ENCODE measurements at regions not wholly inside any gene's neighbourhood (a gene's known extent, or its start where the extent isn't known, plus 50 kb on each side); places are given as distances from the start of the nearest gene placed in this dataset.

GRCh38 chrX:21126661-21127060, 247.6 kb upstream of the CNKSR2 start:
- no peaks in the 10 kb centered on the region for H3K4me1 Mint-ChIP-seq
- no peak for ATAC-seq
- no peaks in the 10 kb centered on the region for H3K36me3 Mint-ChIP-seq
- H3K27ac Mint-ChIP-seq: no peak overlapping the region
- no peak overlapping the region for H3K4me3 Mint-ChIP-seq
- DNase-seq: no peak
- H3K27me3 Mint-ChIP-seq: peaks cover 0 to 7% (median 0%) of the 10 kb centered on the region in 5 donors
- POLR2A ChIA-PET: no interaction called here
- H3K9me3 Mint-ChIP-seq: peaks cover 0 to 7% (median 0%) of the 10 kb centered on the region in 9 donors

DNA sequence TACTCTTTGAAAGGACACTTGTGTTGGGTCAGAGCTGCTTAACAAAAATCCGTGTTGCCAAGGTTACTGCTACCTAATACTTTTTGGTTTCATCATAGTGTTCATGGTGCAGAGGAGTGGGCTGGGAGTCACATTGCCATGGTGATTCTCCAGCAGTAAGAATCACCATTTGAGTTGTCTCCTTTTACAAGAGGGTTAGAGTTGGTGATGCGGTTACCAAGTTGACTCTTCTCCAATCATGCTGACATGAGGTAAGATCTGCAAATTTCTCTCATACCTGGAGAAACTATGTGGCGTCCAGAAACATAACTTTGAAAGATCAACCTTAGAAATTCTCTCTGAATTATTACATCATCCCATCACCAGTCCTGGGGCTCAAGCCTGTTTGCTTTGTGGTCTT, 242.9 kb upstream of the CNKSR2 start:
- POLR2A ChIA-PET: no interaction called here
- DNase-seq: no peak
- no peak for ATAC-seq
- H3K4me3 Mint-ChIP-seq: no peak overlapping the region
- peaks cover 0 to 16% (median 0%) of the 10 kb centered on the region in 9 donors for H3K9me3 Mint-ChIP-seq
- no peaks in the 10 kb centered on the region for H3K36me3 Mint-ChIP-seq
- peaks cover 0 to 7% (median 0%) of the 10 kb centered on the region in 5 donors for H3K27me3 Mint-ChIP-seq
- no peak overlapping the region for H3K27ac Mint-ChIP-seq
- H3K4me1 Mint-ChIP-seq: no peaks in the 10 kb centered on the region

GRCh38 chrX:21131786-21132185, 242.4 kb upstream of the CNKSR2 start:
- POLR2A ChIA-PET: no interaction called here
- ATAC-seq: no peak
- no peaks in the 10 kb centered on the region for H3K4me1 Mint-ChIP-seq
- no peak overlapping the region for H3K27ac Mint-ChIP-seq
- DNase-seq: no peak
- peaks cover 0 to 16% (median 0%) of the 10 kb centered on the region in 9 donors for H3K9me3 Mint-ChIP-seq
- no peaks in the 10 kb centered on the region for H3K36me3 Mint-ChIP-seq
- no peak overlapping the region for H3K4me3 Mint-ChIP-seq
- peaks cover 0 to 7% (median 0%) of the 10 kb centered on the region in 5 donors for H3K27me3 Mint-ChIP-seq

DNA sequence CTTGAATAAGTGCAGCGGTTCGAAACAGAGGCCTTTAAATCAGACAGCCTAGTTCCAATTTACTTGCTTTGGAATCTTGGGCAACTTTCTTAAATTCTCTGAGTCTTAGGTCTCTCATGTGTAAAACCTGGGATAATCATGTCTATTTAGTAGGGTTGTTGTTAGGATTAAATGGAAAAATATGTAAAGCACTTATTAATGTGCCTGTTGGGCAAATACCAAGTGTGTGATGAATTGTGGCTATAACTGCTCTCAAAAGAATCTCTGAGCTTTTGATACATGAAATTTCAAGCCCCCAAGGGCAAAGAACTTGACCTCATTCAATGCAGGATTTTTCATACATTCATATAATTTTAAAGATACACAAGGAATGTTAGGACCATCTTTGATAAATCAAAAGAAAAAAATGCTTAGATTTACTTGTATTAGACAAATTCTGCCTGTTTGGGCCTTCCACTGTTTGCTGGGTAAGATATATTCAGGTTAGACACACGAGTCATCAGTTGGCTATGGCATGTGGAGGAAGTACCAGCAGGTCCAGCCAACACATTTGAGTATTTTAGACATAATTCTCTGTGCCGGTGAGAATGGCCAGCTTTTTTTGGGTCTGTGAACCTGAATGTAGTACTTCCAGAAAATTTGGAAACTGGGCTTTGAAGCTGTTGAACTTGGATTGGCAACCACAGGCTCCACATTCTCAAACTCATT, 241.4 kb upstream of the CNKSR2 start:
- DNase-seq (no peak), ATAC-seq (no peak)
- no peaks in the 10 kb centered on the region for H3K4me1 Mint-ChIP-seq
- no peak overlapping the region for H3K4me3 Mint-ChIP-seq
- H3K27me3 Mint-ChIP-seq: peaks cover 0 to 7% (median 0%) of the 10 kb centered on the region in 5 donors
- peaks cover 0 to 16% (median 0%) of the 10 kb centered on the region in 9 donors for H3K9me3 Mint-ChIP-seq
- POLR2A ChIA-PET: no interaction called here
- no peaks in the 10 kb centered on the region for H3K36me3 Mint-ChIP-seq
- no peak overlapping the region for H3K27ac Mint-ChIP-seq

- H3K9me3 Mint-ChIP-seq: peaks cover 0 to 1% (median 0%) of the 10 kb centered on the region in 9 donors
- H3K27me3 Mint-ChIP-seq: peaks cover 0 to 5% (median 0%) of the 10 kb centered on the region in 5 donors
- POLR2A ChIA-PET: no interaction called here
- DNase-seq (no peak), ATAC-seq (no peak)
- no peaks in the 10 kb centered on the region for H3K36me3 Mint-ChIP-seq
- H3K4me1 Mint-ChIP-seq: no peaks in the 10 kb centered on the region
- H3K27ac Mint-ChIP-seq: no peak overlapping the region
- H3K4me3 Mint-ChIP-seq: no peak overlapping the region
These were observed 224.0 kb upstream of the CNKSR2 start for GRCh38 chrX:21150208-21150607.

- Mint-ChIP-seq H3K4me3 (no peak overlapping the region), H3K36me3 (no peaks in the 10 kb centered on the region), H3K4me1 (no peaks in the 10 kb centered on the region), H3K27ac (no peak overlapping the region), H3K27me3 (peaks cover 0 to 7% (median 0%) of the 10 kb centered on the region in 5 donors), H3K9me3 (peaks cover 0 to 1% (median 0%) of the 10 kb centered on the region in 9 donors)
- POLR2A ChIA-PET: no interaction called here
- no peak for ATAC-seq
- no peak for DNase-seq
These were observed 223.2 kb upstream of the CNKSR2 start for GRCh38 chrX:21151051-21151450.

DNA sequence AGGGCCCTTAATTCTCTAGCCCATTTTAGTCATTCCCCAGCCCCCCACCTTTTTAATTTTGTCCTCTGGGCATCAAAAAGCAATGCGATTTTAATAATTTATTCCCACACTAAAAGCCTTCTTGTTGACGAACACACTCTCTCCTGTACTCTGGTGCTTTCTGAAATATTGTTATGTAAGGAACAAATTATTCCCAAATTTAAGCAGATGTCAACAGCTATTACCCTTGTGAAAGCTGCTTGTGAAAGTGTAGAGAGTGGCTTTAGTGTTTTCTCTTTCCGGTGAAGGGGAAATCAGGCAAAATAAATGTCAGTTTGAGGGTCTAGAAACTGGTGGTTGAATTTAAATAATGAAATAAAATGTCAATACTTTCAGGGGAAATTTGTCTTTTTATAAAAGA, 221.2 kb upstream of the CNKSR2 start:
- Mint-ChIP-seq H3K27ac (no peak overlapping the region), H3K4me1 (no peaks in the 10 kb centered on the region), H3K27me3 (peaks cover 0 to 7% (median 0%) of the 10 kb centered on the region in 5 donors), H3K4me3 (no peak overlapping the region), H3K9me3 (peaks cover 0 to 2% (median 0%) of the 10 kb centered on the region in 9 donors), H3K36me3 (no peaks in the 10 kb centered on the region)
- DNase-seq (no peak), ATAC-seq (no peak)
- POLR2A ChIA-PET: no interaction called here

DNA sequence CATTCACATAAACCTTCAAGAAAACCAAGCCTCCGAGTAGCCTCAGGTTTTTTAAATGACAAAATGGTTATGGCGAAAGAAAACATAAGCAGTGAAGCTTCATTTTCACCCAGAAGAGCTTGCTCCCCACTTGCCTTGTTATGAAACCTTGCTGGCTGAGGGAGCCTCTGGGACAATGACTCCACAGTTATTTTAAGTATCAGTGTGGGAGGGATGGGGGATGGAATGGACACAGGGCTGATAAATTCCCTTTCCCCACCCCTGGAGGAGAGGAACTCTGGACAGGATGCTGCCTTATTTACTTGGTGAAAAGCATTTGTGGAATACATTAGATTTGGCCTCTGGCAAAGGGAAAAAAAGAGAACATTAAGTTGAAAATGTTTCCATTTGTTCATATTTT, 220.7 kb upstream of the CNKSR2 start:
- no peak overlapping the region for H3K4me3 Mint-ChIP-seq
- H3K27ac Mint-ChIP-seq: no peak overlapping the region
- H3K4me1 Mint-ChIP-seq: no peaks in the 10 kb centered on the region
- DNase-seq (no peak), ATAC-seq (no peak)
- peaks cover 0 to 2% (median 0%) of the 10 kb centered on the region in 9 donors for H3K9me3 Mint-ChIP-seq
- H3K36me3 Mint-ChIP-seq: no peaks in the 10 kb centered on the region
- POLR2A ChIA-PET: no interaction called here
- H3K27me3 Mint-ChIP-seq: peaks cover 0 to 7% (median 0%) of the 10 kb centered on the region in 5 donors

- POLR2A ChIA-PET: no interaction called here
- Mint-ChIP-seq H3K4me1 (no peaks in the 10 kb centered on the region), H3K4me3 (no peak overlapping the region), H3K27ac (no peak overlapping the region), H3K27me3 (peaks cover 0 to 7% (median 0%) of the 10 kb centered on the region in 5 donors), H3K9me3 (peaks cover 0 to 2% (median 0%) of the 10 kb centered on the region in 9 donors), H3K36me3 (no peaks in the 10 kb centered on the region)
- no peak for ATAC-seq
- no peak for DNase-seq
These were observed 218.3 kb upstream of the CNKSR2 start for GRCh38 chrX:21155916-21156315.

- H3K27me3 Mint-ChIP-seq: peaks cover 0 to 7% (median 0%) of the 10 kb centered on the region in 5 donors
- no peak overlapping the region for H3K4me3 Mint-ChIP-seq
- peaks cover 0 to 2% (median 0%) of the 10 kb centered on the region in 9 donors for H3K9me3 Mint-ChIP-seq
- no peak for ATAC-seq
- no peaks in the 10 kb centered on the region for H3K36me3 Mint-ChIP-seq
- POLR2A ChIA-PET: no interaction called here
- no peaks in the 10 kb centered on the region for H3K4me1 Mint-ChIP-seq
- no peak overlapping the region for H3K27ac Mint-ChIP-seq
- DNase-seq: no peak
These were observed 217.6 kb upstream of the CNKSR2 start for GRCh38 chrX:21156632-21157031.

DNA sequence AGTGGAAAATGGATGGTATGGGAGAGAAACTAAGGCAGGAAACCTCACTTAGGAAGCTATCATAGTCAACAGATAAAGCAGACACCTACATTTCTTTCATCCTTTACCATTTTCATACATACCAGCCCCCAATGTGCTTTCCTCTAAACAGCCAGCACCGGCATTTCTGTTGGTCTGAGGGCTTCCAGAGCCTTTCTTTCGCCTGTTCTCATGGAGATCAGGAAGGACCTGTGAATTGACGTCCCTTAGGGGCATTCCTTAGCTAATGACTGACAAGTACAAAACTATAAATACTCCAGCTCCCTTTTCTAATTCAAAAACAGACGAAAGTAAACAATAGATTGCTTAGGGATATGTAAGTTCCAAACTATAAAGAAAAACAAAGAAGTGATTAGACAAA, 215.5 kb upstream of the CNKSR2 start:
- peaks cover 0 to 7% (median 0%) of the 10 kb centered on the region in 5 donors for H3K27me3 Mint-ChIP-seq
- POLR2A ChIA-PET: no interaction called here
- DNase-seq: no peak

DNA sequence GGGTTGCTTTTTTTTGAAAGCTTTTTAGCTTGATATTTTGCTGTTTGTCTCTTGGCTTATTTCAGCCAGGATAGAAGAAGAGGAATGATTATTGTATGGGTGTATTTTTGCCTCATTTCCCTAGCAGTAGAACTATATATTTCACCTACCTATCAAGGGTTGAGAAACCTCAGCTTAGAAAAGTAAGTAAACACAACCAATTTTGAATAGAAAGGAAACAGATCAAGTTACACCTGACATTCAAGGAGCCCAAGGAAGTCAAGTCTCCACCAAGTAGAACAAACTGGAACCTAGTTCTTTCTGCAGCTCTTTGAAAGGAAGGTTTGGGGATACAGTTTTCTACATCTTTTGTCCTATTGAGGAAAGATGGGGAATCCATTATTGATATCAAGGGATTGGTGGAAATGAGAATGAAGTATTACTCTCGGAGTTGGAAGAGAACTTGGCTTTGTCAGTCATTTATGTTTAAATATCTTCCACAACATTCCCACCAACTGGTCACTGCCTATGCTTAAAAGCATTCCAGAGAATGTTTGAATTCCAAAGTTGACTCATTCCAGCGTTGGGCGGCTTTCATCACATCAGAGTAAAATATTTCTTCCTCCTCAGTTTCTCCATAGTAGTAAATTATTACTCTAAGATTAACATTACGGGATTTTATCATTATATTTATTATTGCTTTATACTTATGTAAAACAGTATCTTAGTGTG, 207.8 kb upstream of the CNKSR2 start:
- H3K9me3 Mint-ChIP-seq: no peaks in the 10 kb centered on the region
- no peak for DNase-seq
- no peaks in the 10 kb centered on the region for H3K27me3 Mint-ChIP-seq
- no peaks in the 10 kb centered on the region for H3K4me1 Mint-ChIP-seq
- POLR2A ChIA-PET: no interaction called here
- ATAC-seq: no peak
- no peak overlapping the region for H3K4me3 Mint-ChIP-seq
- no peak overlapping the region for H3K27ac Mint-ChIP-seq
- no peaks in the 10 kb centered on the region for H3K36me3 Mint-ChIP-seq

More for the DNA sequence above, 215.5 kb upstream of the CNKSR2 start:
- H3K4me3 Mint-ChIP-seq: no peak overlapping the region
- H3K36me3 Mint-ChIP-seq: no peaks in the 10 kb centered on the region
- no peak for ATAC-seq
- no peak overlapping the region for H3K27ac Mint-ChIP-seq
- H3K4me1 Mint-ChIP-seq: no peaks in the 10 kb centered on the region
- peaks cover 0 to 2% (median 0%) of the 10 kb centered on the region in 9 donors for H3K9me3 Mint-ChIP-seq

DNA sequence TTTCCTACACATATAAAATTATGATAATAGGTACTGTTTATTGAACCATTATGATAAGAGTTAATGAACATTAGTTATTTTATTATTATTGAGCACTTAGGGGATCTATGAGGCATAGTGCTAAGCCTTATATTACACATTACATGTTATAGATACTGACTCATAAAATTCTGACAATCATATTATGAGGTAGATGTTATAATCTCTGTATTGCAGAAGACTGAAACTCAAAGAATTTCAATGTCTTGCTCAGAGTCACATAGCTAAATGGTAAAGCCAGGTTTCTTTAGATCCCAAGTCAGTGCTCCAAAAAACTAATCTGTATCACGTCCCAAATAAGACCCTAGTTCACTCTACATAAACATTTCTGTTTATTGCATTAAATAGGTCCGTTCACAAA, 207.2 kb upstream of the CNKSR2 start:
- Mint-ChIP-seq H3K4me1 (no peaks in the 10 kb centered on the region), H3K27me3 (no peaks in the 10 kb centered on the region), H3K9me3 (no peaks in the 10 kb centered on the region), H3K36me3 (no peaks in the 10 kb centered on the region), H3K4me3 (no peak overlapping the region), H3K27ac (no peak overlapping the region)
- POLR2A ChIA-PET: no interaction called here
- DNase-seq (no peak), ATAC-seq (no peak)

All from naive thymus-derived CD8-positive, alpha-beta T cell (primary cell).